LNCaP clone FGC (cell line): ENCODE measurements at regions not wholly inside any gene's neighbourhood (a gene's known extent, or its start where the extent isn't known, plus 50 kb on each side); places are given as distances from the start of the nearest gene placed in this dataset.

Source experiments
- DNase-seq: peaks from one replicate; pipeline ENCODE4 v3.0.0-alpha.2; 2011; ENCODE audit warnings: low read depth
- H3K4me3 ChIP-seq: 2 replicates; pipeline ENCODE4 v1.5.1; 2011; ENCODE audit warnings: mild to moderate bottlenecking, low read depth, low read length, control low read depth
- CTCF ChIP-seq: IDR thresholded peaks from 2 replicates; pipeline ENCODE4 v1.5.1; 2012; ENCODE audit warnings: mild to moderate bottlenecking; ENCODE audit not compliant: control insufficient read depth, insufficient read depth; ENCODE audit errors: extremely low read depth

- no peak for DNase-seq
- no peak for TF ChIP-seq CTCF
- no peak overlapping the region for H3K4me3 ChIP-seq
These were observed 353.7 kb downstream of the FRK start for GRCh38 chr6:115706981-115707380.

DNA sequence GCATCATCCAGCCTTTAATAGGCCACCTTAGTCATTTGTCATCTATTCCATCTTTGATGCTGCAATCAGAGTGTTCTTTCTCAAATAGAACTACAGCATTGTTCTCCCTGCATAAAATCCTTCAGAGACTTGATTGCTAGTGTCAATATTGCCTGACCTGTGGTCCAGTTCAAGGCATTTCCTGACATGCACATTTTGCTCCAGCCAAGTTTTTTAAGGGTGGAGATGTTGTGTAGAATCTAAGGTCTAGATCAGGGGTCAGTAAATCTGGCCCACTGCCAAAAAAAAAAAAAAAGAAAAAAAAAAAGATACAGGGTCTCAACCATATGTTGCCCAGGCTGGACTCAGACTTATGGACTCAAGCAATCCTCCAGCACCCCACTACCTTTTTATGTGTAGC, 354.4 kb downstream of the FRK start:
- no peak overlapping the region for H3K4me3 ChIP-seq
- TF ChIP-seq CTCF, result no peak
- no peak for DNase-seq

DNA sequence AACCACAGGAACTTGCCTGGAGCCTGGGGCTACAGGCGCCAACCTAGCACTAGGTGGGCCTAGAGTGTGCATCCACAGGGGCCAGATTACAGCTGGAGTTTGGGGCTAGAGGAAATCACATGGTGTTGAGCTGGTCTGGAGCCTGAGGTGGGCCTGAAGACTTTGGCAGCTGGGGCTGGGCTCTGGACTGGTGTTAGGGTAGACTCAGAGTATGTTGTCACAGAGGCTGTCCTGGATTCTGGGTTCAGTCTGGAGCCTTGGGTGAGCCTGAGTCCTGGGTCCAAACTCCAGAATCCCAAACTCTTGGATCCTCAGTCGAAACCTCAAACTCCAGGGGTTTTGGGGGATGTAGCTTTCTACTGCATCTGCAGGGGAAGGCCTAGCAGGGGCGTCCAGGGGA, 356.7 kb downstream of the FRK start:
- DNase-seq, result no peak
- no peak for TF ChIP-seq CTCF

GRCh38 chr6:115691433-115691832, 369.3 kb downstream of the FRK start:
- no peak for DNase-seq
- no peak for TF ChIP-seq CTCF
- H3K4me3 ChIP-seq, result no peak overlapping the region

More for the DNA sequence above, 356.7 kb downstream of the FRK start:
- no peak overlapping the region for H3K4me3 ChIP-seq

DNA sequence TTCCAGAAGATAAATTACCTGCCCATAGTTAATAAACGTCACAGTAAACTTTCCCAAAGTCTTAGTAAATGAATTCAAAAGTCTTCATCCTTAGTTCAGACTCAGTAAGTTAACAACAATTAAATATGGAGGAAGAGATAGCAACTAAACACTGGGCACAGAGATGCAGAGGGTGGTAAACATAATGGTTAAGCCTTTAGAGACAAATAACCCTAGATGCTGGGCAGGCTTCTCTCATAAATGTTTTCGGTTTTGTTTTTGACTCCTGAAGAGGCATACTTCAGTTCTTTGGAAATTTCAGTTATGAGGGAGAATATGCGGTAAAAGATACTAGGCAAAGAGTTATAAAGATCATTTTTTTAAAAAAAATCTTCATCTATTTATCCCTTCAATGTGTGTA, 369.8 kb downstream of the FRK start:
- no peak for DNase-seq
- no peak overlapping the region for H3K4me3 ChIP-seq
- no peak for TF ChIP-seq CTCF

GRCh38 chr6:115681978-115682775, 378.5 kb downstream of the FRK start:
- TF ChIP-seq CTCF, result no peak
- DNase-seq, result no peak

DNA sequence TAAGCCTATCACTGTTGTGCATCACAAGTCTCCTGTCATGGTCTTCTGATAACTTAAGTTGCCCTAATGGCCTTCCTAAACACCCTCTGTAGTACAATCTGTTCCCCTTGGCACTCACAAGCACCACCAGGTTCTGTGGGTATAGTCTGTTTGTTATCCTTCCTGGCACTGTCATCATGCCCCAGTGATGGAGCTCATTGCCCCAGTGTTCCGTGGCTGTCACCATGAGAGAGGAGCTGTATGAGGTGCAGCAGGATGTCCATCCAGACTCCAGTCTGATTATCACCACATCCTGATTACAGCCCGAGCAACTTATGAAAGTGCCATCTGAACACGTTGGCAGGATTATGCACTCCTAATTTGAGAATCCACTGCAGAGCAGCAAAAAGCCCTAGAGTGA, 380.1 kb downstream of the FRK start:
- TF ChIP-seq CTCF, result no peak
- H3K4me3 ChIP-seq, result no peak overlapping the region
- no peak for DNase-seq

More at GRCh38 chr6:115681978-115682775, 378.5 kb downstream of the FRK start:
- H3K4me3 ChIP-seq, result no peak overlapping the region
